PC-9 (cell line): ENCODE measurements at regions not wholly inside any gene's neighbourhood (a gene's known extent, or its start where the extent isn't known, plus 50 kb on each side); places are given as distances from the start of the nearest gene placed in this dataset.

Experiments
- BruUV-seq: library from RNA; stranded (reverse); fragments of 400-500 nt; replicated peaks from 2 replicates; lab custom pipeline; 2021; lab: Mats Ljungman, UMichigan
- CTCF ChIA-PET: fragments of 300-600 bp; sonication (Branson Sonifier 250); formaldehyde crosslinking; loops from one replicate; lab custom pipeline; 2022; ENCODE audit warnings: antibody characterized with exemption; lab: Charles Lee
- POLR2A ChIA-PET: fragments of 300-600 bp; sonication (Branson Sonifier 250); formaldehyde crosslinking; loops from one replicate; lab custom pipeline; 2022; ENCODE audit warnings: antibody characterized with exemption; ENCODE audit not compliant: unreplicated experiment; lab: Charles Lee
- DNase-seq, 2 experiments: peaks; one replicate each; pipeline versions ENCODE4 v3.0.0 to v3.0.0-alpha.2; 2015 to 2022; ENCODE audit warnings: mixed read lengths in 1 of 2
- H2AFZ ChIP-seq: fragments of 200-600 bp; sonication (generic); 2 replicates; pipeline ENCODE4 v1.8.1; 2017; ENCODE audit warnings: antibody characterized with exemption
- H3F3A ChIP-seq: fragments of 200-600 bp; sonication (generic); 2 replicates; pipeline ENCODE4 v1.8.1; 2017; ENCODE audit warnings: antibody characterized with exemption, mild to moderate bottlenecking, low read depth; ENCODE audit not compliant: insufficient read depth
- H3K27ac ChIP-seq: fragments of 200-600 bp; sonication (generic); 2 replicates; pipeline ENCODE4 v1.6.1; 2016; ENCODE audit warnings: mixed run types
- H3K27me3 ChIP-seq: fragments of 200-600 bp; sonication (generic); 2 replicates; pipeline ENCODE4 v1.6.1; 2016; ENCODE audit warnings: low read depth, mixed run types; ENCODE audit not compliant: insufficient read depth
- H3K36me3 ChIP-seq: fragments of 200-600 bp; sonication (generic); 2 replicates; pipeline ENCODE4 v1.6.1; 2016; ENCODE audit warnings: low read depth, mixed run types
- H3K4me1 ChIP-seq: fragments of 200-600 bp; sonication (generic); replicated peaks from 2 replicates; pipeline ENCODE4 v1.6.1; 2016; ENCODE audit warnings: mixed run types; ENCODE audit not compliant: insufficient read depth
- H3K4me2 ChIP-seq: fragments of 200-600 bp; sonication (generic); 2 replicates; pipeline ENCODE4 v1.6.1; 2017; ENCODE audit warnings: mixed run types
- H3K4me3 ChIP-seq: fragments of 200-600 bp; sonication (generic); 2 replicates; pipeline ENCODE4 v1.6.1; 2016; ENCODE audit warnings: mixed run types
- H3K79me2 ChIP-seq: fragments of 200-600 bp; sonication (generic); 2 replicates; pipeline ENCODE4 v1.6.1; 2017; ENCODE audit warnings: low read depth, mixed run types
- H3K9me2 ChIP-seq: fragments of 200-600 bp; sonication (generic); 2 replicates; pipeline ENCODE4 v1.8.1; 2017; ENCODE audit warnings: mild to moderate bottlenecking; ENCODE audit not compliant: insufficient read depth
- H3K9me3 ChIP-seq: fragments of 200-600 bp; sonication (generic); 2 replicates; pipeline ENCODE4 v1.8.1; 2016; ENCODE audit warnings: low read depth; ENCODE audit not compliant: insufficient read depth
- H4K20me1 ChIP-seq: fragments of 200-600 bp; sonication (generic); 2 replicates; pipeline ENCODE4 v1.8.1; 2017; ENCODE audit not compliant: insufficient read depth
- EZH2 ChIP-seq: fragments of 200-600 bp; sonication (generic); IDR thresholded peaks from 2 replicates; pipeline ENCODE4 v1.8.0; 2017; ENCODE audit warnings: antibody characterized with exemption, low read depth
- intact Hi-C: fragments of 100-400 bp; cut with micrococcal nuclease; formaldehyde crosslinking; loops from one replicate; pipeline ENCODE4 v1.10.0; 2022; ENCODE audit not compliant: unreplicated experiment
- TF ChIP-seq, protein P1 (sequence below): fragments of 200-600 bp; sonication (generic); conservative IDR thresholded peaks from 2 replicates; pipeline ENCODE4 v1.6.1; 2017; ENCODE audit warnings: mixed run types, antibody characterized with exemption, mild to moderate bottlenecking, moderate library complexity

DNA sequence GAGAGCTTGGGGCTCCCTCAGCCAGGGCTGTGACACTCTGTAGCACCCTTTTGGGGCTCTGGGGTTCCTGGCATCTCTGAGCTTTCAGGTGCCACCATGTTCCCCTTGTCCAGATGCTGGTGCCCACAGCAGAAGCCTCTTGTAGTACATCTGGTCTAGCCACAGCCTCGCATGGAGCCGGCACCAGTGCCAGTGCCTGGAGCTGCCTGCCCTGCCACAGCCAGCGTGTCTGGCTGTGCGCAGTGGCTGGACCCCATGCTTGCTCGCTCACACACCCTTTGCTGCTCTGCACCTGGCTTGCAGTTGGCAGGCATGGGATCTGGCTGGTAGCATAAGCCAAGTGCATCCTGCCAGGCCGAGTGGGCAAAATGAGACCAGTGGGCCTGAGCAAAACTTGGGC lies 744.8 kb upstream of the GBE1 start:
- Histone ChIP-seq H3K9me2 (no peaks in the 10 kb centered on the region), H3K27ac (no peak overlapping the region), H3K4me3 (no peak overlapping the region), H2AFZ (no peak overlapping the region), H3K9me3 (no peaks in the 10 kb centered on the region), H3K79me2 (no peaks in the 10 kb centered on the region), H3K27me3 (no peaks in the 10 kb centered on the region), H4K20me1 (no peaks in the 10 kb centered on the region), H3K4me2 (no peak overlapping the region), H3F3A (no peaks in the 10 kb centered on the region), H3K36me3 (no peaks in the 10 kb centered on the region), H3K4me1 (no peaks in the 10 kb centered on the region)
- TF ChIP-seq, protein P1, sequence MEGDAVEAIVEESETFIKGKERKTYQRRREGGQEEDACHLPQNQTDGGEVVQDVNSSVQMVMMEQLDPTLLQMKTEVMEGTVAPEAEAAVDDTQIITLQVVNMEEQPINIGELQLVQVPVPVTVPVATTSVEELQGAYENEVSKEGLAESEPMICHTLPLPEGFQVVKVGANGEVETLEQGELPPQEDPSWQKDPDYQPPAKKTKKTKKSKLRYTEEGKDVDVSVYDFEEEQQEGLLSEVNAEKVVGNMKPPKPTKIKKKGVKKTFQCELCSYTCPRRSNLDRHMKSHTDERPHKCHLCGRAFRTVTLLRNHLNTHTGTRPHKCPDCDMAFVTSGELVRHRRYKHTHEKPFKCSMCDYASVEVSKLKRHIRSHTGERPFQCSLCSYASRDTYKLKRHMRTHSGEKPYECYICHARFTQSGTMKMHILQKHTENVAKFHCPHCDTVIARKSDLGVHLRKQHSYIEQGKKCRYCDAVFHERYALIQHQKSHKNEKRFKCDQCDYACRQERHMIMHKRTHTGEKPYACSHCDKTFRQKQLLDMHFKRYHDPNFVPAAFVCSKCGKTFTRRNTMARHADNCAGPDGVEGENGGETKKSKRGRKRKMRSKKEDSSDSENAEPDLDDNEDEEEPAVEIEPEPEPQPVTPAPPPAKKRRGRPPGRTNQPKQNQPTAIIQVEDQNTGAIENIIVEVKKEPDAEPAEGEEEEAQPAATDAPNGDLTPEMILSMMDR, result no peak
- no peak for TF ChIP-seq EZH2
- ChIA-PET CTCF (no interaction called here), POLR2A (no interaction called here)
- intact Hi-C loops, result no loop called here
- BruUV-seq, result no TSS peak
- no peak for DNase-seq

DNA sequence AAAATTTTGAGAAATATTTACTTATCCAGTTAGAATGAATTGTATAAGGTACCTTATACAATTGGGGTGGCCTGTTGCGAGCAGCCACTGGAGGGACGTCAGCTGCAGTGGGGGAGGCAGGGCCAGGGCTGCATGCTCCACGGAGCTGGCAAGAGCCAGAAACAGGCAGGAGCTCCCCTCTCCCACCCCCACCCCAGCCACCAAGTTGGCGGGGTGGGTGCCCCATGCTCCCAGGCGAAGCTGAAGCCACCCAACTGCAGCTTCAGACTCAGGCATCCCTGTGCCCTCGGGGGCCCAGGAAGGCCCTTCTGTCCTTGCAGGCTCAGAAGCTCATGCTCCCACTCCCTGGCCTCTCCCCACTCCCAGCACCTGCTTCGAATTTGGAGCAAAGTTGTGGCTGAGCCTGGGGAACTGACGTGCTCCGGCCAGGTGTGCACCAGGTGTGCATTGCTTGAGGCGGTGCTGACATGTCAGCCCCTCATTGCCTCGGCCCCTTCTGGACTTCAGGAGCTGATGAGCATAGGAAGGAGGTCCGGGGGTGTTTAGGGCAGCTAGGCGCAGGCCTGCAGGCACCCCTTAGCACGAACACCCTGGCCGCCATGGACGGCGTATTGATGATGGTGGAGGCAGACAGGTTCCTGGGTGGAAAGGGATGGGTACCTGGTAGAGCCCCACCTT lies 743.8 kb upstream of the GBE1 start:
- intact Hi-C loops, result no loop called here
- no peak overlapping the region for H3K27ac ChIP-seq
- H3K4me1 ChIP-seq, result no peaks in the 10 kb centered on the region

DNA sequence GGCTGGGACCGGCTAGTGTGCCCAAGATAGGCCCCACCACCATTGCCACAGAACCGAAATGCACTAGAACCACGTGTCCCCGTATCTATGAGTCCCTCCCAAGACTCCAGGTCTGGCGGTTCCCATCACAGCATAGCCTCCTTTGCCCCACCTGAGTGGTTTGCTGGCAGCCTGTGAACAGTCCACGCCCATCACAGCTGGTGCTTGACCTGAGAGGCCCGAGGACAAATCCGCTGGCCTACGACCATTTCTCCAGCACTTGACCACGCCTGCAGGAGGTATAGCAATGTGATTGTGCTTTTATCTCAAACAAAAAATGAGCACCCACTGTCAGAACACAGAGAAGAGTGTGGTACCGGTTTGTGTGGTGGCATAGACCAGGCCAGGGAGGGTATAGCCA lies 736.7 kb upstream of the GBE1 start:
- no peaks in the 10 kb centered on the region for H3K9me3 ChIP-seq
- H3K4me2 ChIP-seq, result no peak overlapping the region
- CTCF ChIA-PET, result no interaction called here
- no peak overlapping the region for H3K4me3 ChIP-seq
- H3K4me1 ChIP-seq, result no peaks in the 10 kb centered on the region
- no peak overlapping the region for H2AFZ ChIP-seq
- POLR2A ChIA-PET, result no interaction called here
- H3K9me2 ChIP-seq, result no peaks in the 10 kb centered on the region
- no peaks in the 10 kb centered on the region for H4K20me1 ChIP-seq
- BruUV-seq, result no TSS peak
- DNase-seq, result no peak
- H3K27ac ChIP-seq, result no peak overlapping the region
- intact Hi-C loops, result no loop called here
- no peaks in the 10 kb centered on the region for H3K36me3 ChIP-seq
- no peaks in the 10 kb centered on the region for H3K79me2 ChIP-seq
- TF ChIP-seq, protein P1, result no peak
- TF ChIP-seq EZH2, result no peak
- no peaks in the 10 kb centered on the region for H3F3A ChIP-seq
- H3K27me3 ChIP-seq, result no peaks in the 10 kb centered on the region

More for the DNA sequence above, 743.8 kb upstream of the GBE1 start:
- Histone ChIP-seq H2AFZ (no peak overlapping the region), H3K4me2 (no peak overlapping the region), H3K9me2 (no peaks in the 10 kb centered on the region), H3F3A (no peaks in the 10 kb centered on the region), H3K4me3 (no peak overlapping the region), H3K27me3 (no peaks in the 10 kb centered on the region), H4K20me1 (no peaks in the 10 kb centered on the region), H3K36me3 (no peaks in the 10 kb centered on the region), H3K9me3 (no peaks in the 10 kb centered on the region), H3K79me2 (no peaks in the 10 kb centered on the region)
- DNase-seq, result no peak
- ChIA-PET CTCF (no interaction called here), POLR2A (no interaction called here)
- TF ChIP-seq EZH2, result no peak
- TF ChIP-seq, protein P1, result no peak
- no TSS peak for BruUV-seq
